DMS 273 (cell line): ENCODE measurements at regions not wholly inside any gene's neighbourhood (a gene's known extent, or its start where the extent isn't known, plus 50 kb on each side); places are given as distances from the start of the nearest gene placed in this dataset.
"Not testable (repeated sequence)": the region's sequence is repeated elsewhere in the genome, so short reads cannot be mapped to it uniquely, and the experiment has no call there.

Experiments
- DNase-seq: peaks from one replicate; lab custom pipeline; 2025; ENCODE audit not compliant: unreplicated experiment; lab: John Stamatoyannopoulos, UW

- no peak for DNase-seq
Measured at GRCh38 chr1:203401199-203401877, 50.4 kb upstream of the FMOD start.

DNA sequence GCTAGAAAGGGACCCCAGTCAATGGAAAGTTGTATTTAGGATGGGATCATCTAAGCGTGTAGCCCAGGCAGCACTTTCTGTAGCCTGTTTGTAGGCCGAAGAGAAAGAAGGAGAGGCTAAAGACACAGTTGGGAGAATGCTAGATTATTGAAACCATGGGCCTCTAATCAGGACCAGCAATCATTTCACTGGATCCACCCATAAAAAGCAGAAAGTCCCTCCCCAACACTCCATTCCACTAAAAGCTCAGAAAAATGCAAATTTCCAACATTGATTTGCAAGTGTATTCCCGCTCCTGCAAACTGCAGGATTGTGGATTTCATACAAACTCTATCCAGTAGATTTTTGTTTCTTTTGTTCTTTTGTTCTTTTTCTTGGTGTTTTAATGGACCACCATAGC lies 51.2 kb upstream of the FMOD start:
- DNase-seq, result no peak

GRCh38 chr1:203402629-203403337 lies 51.9 kb upstream of the FMOD start:
- DNase-seq, result no peak

DNA sequence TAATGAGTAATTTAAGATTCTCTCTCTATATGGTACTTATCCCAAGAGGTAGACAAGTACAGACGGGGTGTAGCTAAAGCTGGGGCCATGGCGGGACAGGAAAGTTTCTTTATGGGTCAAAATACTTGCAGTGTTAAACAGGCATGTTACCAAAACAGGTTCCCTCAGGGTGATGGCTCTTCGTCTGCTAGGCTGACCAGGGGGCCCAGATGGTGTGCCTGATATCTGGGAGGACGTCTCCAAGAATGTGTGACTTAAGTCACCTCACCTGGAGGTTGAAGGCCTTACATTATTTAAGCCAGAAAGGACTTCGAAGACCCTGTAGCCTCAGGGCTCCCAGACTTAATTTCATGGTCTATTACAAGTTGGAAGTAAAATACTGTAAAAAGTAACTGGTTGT lies 52.7 kb upstream of the FMOD start:
- no peak for DNase-seq

DNA sequence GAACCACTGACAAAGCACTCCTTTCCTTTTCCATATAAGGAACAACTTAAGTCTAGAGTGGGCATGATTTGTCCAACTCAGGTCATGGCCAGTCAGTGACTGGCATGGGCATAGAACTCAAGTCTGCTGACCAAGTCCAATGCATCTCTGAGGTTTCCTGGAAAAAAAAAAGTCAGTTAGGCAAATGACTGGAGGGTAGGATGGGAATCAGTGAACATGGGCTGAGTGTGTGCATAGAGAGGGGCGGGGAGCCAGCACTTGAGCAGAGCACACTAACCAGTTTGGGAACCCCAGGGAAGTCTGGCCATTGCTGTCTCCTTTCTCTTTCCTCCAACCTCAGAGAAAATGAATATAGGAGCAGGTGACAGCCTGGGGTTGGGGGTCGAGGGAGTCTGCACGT lies 53.6 kb upstream of the FMOD start:
- no peak for DNase-seq

- DNase-seq, result no peak
Measured at GRCh38 chr1:203405703-203406438, 54.9 kb upstream of the FMOD start.

- no peak for DNase-seq
Measured at GRCh38 chr1:203406446-203407045, 55.6 kb upstream of the FMOD start.

- DNase-seq, result no peak
Measured at GRCh38 chr1:203407296-203407695, 56.4 kb upstream of the FMOD start.

GRCh38 chr1:203408486-203409481 lies 57.9 kb upstream of the FMOD start:
- peak; percentile 60 for DNase-seq

DNA sequence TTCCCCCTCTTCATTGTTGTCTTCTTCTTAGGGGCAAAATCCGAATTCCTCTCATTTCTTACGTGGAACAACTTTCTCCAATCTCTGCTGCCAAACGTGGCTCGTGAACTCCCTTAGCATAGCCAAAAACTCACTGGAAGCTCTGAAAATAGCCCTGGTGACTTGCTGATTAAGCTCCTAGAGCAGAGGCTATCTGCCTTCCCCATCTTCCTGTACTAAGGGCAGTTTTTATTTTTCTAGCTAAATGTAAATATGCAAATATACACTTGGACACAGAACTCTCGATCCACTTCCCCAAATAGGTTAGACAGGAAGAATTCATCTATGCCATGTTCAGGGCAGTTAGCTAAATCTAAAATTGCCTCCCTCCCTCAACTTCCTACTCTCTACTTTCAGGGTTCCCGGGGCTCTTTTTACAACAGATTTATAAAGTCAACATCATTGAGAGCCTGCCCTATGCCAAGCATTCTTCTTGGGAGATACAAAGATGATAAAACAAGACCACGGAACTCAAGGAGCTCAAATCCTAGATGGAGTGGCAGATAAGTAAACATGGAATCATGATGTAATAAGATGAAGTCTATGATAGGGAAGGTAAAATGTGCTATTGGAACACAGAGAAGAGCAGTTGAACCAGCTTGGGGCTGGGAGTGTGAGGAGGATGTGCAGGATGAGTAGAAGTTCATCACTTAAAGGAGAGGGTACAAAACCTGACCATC lies 59.4 kb upstream of the FMOD start:
- no peak for DNase-seq

- DNase-seq, result not testable (repeated sequence)
Measured at GRCh38 chr1:203411431-203411830, 60.5 kb upstream of the FMOD start.

DNA sequence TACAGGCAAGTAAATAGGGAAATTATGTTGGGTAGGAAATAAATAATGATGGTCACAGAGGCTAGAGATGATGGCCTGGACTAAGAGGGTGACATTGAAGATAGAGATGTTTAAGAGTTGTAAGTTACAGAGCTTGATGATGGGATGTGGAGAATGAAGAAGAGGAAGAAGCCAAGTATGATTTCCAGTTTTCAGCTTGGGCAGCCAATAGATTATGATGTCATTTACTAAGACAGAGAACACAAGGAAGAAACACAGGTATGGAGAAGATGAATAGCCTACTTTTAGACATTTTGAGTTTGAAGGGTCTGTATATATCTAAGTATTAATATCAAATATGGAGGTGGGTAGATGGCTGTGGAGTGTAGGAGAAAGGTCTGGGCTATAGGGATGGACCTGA lies 56.0 kb upstream of the PRELP start:
- DNase-seq, result no peak

DNA sequence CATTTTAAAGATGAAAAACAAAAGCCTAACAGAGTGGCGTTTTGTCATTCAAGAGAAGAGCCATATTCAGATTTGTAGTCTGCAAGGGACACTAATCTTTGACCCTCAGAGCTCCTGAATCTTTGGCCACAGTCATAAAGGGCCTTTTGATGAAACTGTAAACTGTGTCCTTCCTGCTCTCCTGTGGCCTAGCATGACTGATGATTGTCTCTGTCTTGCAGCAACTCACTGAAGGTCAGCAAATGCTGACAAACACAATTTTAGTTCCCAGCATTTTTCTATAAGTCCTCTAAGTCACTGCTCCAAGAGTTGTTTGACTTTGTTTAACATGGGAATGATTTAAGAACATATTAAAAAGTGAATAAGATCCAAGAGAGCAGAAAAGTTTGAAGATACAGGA lies 55.3 kb upstream of the PRELP start:
- DNase-seq, result no peak

- DNase-seq, result no peak
Measured at GRCh38 chr1:203421246-203421645, 54.4 kb upstream of the PRELP start.

DNA sequence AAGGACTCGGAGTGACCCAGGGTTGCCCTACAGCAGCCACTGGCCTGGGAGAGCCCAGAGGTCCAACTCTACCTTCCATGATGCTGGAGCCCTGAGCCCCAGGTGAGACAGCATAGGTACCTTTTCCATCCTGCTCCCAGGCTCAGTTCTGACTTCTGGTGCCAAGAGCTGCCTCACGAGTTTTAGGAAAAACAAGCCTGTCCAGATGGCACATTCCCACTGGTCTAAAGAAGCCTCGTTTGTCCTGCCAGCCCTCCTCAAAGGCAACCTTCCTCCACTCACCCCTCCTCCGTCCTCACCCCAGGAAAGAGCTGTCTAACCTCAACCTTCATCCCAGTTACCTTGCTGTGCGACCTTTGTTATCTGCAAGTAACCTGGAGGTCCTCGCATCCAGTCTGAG lies 53.5 kb upstream of the PRELP start:
- peak; percentile 39 for DNase-seq

DNA sequence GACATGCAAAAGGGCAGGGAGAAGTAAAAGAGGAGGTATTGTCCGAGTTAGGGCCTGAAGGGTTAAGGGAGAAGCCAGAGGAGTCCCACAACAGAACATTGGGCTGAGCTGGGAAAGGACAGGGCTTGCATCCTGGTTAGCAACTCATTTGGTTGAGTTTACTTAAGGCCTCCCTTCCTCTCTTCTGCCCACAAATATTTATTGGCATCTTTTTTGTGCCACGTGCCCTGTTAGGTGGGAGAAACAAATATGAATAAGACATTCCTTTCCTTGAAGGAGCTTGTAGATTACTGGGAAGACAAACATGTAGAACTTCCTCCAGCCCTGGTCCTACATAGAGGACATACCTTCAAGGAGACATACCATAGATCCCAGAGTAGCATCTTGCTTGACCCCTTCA lies 53.0 kb upstream of the PRELP start:
- no peak for DNase-seq

- no peak for DNase-seq
Measured at GRCh38 chr1:203424285-203424684, 51.3 kb upstream of the PRELP start.

DNA sequence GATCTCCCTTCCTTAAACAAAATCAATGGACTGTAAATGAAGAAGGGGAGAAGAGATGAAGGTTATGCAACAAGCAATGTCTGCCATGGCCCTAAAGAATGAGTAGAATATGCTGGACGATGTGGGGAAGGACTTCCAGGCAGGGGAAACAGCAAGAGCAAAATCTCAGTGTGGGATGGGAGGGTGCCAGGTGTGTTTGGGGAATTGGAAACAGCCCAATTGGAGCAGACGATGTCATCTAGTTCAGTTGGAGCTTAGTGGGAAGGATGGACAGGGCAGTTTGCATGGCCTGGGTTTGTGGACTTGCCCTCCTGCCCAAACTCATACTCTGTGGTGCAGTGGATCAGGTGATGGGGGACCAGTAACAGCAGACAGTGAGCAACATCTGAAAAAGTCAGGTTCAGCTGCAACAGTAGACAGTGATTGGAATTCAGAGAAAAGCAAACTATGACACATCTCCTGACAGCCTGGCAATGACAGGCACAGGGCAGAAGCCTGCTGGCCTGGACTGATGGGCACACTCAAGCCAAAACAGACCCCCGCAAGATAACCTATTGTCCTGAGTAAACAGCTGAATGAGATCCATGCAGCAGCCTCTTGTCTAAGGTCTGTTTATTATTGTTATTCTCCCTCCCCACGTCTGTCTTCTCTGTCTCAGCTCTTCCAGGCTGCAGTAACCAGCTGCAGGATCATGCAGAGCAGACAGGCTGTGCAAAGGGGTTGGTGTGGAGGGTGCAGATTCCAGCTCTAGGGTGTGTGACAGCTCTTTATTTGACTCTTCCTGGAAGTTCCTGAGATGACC lies 50.5 kb upstream of the PRELP start:
- DNase-seq, result peak; percentile 74

GRCh38 chr1:203425663-203425975 lies 50.0 kb upstream of the PRELP start:
- peak; percentile 74 for DNase-seq
